CD4-positive, alpha-beta T cell treated with Interferon gamma for 1 hour (primary cell): ENCODE measurements at regions not wholly inside any gene's neighbourhood (a gene's known extent, or its start where the extent isn't known, plus 50 kb on each side); places are given as distances from the start of the nearest gene placed in this dataset.

ENCODE experiments used
- DNase-seq: peaks from one replicate; pipeline ENCODE4 v3.0.0-alpha.2; 2020

DNA sequence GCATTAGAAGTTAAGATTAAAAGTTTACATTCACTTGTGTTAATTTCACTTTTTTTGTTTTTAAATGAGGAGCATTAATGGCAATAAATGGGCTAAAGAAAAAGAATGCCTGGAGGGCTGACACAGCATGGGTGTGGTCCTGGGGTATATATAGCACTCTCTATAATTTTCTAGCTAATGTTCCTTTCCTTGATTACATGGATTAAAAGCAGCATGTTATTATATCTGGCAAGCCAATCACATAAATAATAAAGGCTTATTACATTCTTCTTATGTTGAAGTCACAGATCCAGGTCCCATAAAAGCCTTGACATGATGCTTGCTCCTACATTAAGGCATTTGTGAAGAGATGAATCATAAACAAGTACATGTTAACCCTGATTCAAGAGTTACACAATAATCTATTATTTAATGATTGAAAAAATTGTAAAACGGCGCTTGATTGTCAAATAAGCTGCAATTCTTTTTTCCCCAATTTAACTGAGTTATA lies 91.4 kb downstream of the LYPLAL1 start:
- DNase-seq: no peak

DNA sequence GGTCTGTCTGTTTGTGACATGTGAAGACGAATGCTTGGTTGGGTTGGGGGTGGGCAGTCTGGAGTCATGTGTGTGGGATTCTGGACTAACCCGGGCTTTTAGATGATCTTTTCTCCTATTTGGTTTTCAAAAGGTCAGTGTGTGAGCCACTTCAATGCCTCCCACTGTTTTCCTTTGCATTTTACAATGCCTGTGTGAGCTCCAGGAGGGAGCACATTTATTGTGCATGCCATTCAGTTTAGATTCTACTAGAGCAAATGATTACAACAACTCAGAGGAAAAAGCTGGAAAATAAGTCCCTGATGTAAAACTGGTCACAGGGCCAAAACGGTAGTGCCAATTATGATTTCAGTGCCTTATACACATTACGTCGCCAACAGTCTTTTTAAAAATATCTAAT lies 90.9 kb downstream of the LYPLAL1 start:
- DNase-seq: no peak
